Left colon (tissue), 2 donors: ENCODE measurements at regions not wholly inside any gene's neighbourhood (a gene's known extent, or its start where the extent isn't known, plus 50 kb on each side); places are given as distances from the start of the nearest gene placed in this dataset.

Experiments used
- ATAC-seq: fragments of 200-7000 bp; cut with Tn5 transposase; one replicate; pipeline ENCODE4 v1.9.1; 2020; ENCODE audit warnings: mild to moderate bottlenecking, moderate library complexity
- DNase-seq, 2 donors: peaks; one replicate each; pipeline ENCODE4 v3.0.0-alpha.2; 2020
- intact Hi-C, 2 donors: fragments of 100-400 bp; cut with DNase I in 1 of 2; cut with micrococcal nuclease in 1 of 2; formaldehyde crosslinking; loops; one replicate each; pipeline versions ENCODE4 v1.11.2 to v1.14.0; 2022; cut with DNase I, micrococcal nuclease
- donor health status: DM: no; HTN: no; CAD: no.
- donor health status: DM: yes; HTN: yes; CAD: no.

DNA sequence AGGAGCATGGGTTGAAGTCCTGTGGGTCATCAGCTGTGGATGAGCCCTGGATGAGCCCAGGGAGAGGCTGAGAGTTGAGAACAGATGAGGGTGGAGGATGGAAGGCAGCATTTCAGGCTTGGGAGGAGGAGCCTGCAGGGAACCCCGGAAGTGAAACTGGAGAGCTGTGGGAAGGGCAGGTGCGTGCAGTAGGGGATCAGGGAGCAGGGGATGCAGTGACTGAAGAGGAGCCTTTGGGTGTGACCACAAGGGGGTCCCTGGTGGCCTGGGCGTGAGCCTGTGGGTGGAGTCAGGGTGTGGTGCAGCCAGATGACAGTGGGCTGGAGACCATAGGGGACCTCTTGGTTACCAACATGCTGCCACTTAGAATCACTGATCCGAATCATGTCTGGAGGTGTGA lies 115.5 kb downstream of the PAPOLA start:
- ATAC-seq, result no peak
- intact Hi-C loops, result no loop called here
- DNase-seq, result no peak

DNA sequence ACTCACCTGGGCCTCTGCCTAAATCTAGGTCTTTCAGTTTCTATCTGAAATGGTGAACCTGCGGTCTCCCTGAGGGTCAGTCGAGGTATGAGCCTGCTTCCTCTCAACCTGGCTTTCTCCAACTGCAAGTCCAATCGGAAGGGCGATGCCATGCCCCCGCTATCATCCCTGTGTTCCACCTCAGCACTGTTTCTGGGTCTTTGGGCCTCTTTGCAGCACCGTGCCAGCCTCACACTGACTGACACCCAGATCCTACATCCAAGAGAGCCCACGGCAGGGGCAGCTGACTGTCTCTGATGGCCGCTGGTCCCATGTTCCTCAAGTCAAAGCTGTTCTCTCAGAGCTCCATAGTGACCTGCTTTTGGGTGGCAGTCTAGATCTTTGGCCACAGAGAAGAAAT lies 120.7 kb downstream of the PAPOLA start:
- ATAC-seq, result no peak
- DNase-seq, result no peak
- intact Hi-C loops, result no loop called here

DNA sequence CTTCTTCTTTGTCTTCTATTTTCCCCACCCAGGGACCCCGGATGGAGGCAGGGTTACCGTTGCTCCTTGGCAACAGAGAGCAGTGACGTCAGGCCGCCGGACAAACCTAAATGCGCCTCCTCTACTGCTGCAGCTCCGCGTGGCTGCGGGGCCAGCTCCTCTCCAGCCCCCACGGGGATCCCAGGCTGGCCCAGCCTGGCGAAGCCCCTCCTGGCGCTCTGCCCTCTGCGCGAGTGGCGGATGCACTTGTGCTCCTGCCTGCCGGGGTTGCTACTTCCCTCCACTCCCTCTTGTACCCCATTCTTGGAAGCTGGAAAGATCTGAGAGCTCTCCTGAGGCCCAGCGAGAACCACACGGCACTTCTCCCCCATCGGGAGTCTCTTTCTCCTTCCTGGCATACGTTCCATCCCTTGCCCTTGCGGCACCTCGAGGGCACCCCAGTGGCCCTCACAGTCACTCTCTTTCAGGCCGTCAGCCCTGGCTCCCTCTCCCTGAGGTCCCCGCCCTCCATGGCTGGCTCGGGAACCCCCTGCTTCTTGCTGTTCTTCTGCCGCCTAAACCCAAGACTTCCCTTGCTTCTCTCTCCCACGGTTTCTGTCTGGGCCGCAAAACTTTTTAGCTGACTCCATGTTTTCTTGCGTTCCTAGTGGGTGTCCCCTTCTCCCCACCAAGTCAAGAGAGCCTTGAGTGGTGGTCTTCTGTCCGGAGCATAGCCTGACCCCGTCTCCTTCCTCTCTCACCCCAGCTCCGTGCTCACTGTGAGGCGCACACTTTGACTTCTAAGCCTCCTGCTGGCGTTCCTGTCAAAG lies 121.7 kb downstream of the PAPOLA start:
- ATAC-seq (no peak), DNase-seq (no peak)
- intact Hi-C loops, result no loop called here

DNA sequence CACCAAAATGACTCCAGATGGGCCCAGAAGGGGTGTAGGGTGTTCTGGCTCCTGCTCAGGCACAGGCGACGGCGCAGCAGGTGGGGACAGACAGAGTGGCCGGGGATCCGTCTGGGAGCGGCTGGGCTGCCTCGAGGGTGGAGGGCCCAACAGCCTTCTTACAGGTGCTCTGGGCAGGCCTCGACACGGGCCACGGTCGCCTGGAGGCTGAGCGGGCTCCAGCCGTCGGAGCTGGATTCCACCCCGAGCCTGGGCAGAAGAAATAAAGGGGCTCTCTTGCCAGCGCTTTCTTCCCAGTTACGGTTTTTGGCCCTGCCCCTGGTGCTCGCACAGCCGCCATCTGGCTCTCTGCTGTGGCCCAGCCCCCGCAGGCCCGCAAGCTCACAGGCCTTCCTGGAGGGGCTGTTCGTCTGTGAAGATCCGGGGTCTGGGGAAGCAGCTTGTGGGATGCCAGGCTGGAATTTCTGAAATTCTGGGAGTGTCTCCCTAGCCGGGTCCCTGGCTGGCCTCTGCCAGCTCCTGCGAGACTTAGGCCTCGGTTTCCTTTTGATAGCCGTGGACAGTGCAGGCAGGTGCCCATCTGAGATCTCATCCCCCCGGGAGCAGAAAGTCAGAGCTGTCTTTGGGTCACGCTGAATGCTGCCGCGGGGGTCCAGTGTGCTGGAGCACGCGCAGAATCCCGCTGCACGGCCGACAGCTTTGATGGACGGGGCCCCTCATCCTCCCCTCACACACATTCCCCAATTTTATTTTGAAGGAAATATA lies 122.7 kb downstream of the PAPOLA start:
- DNase-seq, result no peak
- intact Hi-C loops, result no loop called here
- ATAC-seq, result no peak

DNA sequence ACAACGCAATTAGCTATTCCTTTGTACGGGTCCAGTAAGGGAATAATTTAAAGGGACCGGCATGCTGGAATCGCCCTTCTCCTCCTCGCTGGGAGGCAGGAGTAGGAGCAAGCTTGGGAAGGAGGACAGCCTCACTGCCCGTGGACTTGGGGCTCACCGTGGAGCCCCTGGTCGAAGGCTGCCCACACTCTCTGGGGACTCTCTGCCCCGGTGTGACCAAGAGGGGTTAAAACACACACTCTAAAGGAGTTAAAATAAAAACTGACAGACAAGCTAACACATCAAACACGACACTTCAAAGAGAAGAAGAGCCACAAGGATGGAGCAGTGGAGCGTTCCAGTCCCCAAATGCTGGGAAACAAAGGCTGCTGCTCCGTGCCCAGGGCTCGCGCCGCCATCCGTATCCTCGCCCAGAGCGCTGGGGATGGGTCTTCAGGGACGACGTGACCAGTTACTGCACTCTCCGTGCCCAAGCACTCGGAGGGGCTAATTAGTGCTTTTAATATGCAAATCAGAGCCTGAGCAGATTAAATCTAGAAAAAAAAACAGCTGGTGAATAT lies 123.3 kb downstream of the PAPOLA start:
- intact Hi-C loops, result no loop called here
- DNase-seq, result no peak
- no peak for ATAC-seq

DNA sequence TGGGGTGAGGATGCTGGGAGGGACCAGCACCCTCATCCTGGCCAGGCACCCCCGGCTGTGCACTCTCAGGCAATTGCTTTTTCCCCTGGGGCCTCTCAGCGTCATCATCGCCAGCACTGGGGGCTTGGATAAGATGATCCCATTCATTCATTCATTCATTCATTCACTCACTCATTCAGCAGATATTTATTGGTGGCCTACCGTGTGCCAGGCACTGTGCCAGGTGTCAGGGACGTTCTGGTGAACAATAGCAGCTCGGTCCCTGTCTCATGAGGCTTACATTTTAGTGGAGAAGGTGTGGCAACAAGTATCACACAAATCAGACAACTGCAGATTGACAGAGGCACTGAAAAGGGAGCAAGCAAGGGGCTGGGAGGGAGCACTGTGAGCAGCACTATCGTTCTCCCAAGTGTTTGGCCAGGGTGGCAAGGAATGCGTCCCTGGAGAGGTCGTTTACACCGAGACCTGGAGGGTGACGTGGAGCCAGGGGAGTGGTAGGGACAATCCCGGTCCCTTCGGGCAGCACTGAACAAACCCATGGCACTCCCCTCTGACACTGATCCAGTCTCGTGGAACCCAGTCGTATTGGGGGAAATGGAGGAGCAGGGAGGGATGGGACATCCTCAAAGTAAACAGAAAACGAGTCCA lies 124.1 kb downstream of the PAPOLA start:
- intact Hi-C loops, result no loop called here
- ATAC-seq (no peak), DNase-seq (no peak)

DNA sequence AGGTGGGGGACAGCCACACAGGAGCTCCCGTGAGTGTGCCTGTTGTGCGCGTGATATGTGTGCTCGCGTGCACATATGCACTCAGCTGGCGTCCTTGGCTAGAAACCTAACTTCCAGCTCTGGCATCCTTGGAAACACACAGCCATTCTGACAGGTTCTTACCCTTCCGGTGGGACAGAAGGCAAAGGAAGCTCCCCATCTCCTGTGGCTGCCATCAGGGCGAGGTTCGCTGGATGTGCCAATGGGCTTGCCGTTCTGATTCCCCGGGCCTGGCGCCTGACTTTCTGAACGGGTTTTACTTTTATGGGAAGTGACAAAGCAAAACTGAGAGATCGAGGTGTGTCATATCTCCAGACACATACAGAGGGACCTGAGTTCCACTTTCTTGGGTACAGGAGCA lies 124.7 kb downstream of the PAPOLA start:
- intact Hi-C loops, result no loop called here
- ATAC-seq, result no peak
- DNase-seq, result no peak

DNA sequence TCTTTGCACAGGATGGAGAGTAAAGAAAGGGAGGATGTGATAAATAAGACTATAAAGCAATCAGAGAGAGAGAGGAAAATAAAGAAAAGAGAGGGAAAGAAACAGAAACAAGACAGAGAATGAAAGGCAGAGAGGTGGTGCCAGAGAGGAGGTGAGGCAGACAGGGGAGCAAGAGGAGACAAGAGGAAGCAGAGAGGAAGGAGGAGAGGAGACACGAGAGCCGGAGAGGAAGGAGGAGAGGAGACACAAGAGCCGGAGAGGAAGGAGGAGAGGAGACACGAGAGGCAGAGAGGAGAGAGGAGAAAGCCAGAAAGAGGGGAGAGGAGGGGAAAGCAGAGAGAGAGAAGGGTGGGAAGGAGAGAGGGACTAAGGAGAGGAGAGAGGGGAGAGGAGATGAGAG lies 125.2 kb downstream of the PAPOLA start:
- intact Hi-C loops, result no loop called here
- ATAC-seq (no peak), DNase-seq (no peak)

DNA sequence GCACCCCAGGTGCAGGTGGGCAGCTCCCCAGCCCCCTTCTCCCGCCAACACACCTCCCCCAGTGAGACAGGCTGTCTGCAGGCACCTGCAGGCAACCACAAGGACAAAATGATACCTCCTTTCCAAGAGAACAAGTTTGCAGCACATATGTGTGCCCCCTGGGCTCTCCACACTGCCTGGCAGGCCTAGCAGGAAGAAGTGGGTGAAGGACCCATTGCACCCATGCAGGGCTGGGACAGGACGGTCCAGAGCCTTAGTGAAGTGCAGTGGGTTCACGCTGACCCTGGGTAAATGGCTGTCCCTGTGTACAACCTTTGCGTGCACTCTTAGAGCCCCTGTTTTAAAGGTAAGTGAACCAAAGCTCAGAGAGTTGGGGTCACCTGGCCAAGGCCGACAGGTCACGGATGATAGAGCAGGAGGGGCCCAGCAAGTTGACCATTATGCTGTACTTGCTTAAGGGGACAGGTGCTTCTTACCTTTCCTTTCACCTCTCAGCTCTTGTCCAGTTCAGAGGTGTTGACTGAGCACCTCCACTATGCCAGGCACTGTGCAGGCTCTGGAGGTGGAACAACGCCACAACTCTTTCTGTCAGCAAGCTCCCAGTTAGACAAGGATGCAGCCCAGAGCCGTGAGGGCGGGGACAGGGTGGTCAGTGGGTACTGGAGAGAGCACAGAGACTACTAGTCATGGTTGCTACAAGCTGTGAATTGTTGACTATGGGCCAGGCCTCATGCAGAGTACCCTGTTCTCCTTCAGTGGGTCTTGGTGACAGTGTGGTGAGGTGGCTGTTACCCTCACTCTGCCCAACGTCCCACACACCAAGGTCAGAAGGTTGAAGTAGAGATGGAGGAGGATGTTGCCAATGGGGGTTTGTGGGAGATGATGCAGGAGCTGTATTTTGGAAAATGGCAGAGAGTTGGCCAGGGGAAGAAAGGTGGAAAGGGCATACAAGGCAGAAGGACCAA lies 125.9 kb downstream of the PAPOLA start:
- ATAC-seq, result no peak
- intact Hi-C loops, result no loop called here
- DNase-seq, result no peak

DNA sequence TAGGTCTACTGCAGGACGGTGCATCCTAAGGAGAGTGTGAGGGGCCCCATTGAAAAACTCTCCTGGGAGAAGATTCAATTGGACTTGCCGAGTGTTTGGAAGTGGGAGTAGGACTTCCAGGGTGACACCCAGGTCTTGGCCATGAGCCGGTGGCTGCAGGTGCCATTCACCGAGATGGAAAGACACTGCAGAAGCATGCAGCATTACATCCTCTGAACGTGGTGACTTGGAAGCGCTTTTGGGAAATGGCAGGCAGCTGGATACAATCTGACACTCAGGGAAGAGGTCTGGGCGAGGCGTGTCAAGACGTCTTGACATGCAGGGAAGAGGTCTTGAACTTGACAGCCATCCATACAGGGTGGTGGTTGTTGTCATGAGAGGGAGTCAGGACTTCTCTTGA lies 126.9 kb downstream of the PAPOLA start:
- intact Hi-C loops, result no loop called here
- no peak for ATAC-seq
- DNase-seq, result no peak

DNA sequence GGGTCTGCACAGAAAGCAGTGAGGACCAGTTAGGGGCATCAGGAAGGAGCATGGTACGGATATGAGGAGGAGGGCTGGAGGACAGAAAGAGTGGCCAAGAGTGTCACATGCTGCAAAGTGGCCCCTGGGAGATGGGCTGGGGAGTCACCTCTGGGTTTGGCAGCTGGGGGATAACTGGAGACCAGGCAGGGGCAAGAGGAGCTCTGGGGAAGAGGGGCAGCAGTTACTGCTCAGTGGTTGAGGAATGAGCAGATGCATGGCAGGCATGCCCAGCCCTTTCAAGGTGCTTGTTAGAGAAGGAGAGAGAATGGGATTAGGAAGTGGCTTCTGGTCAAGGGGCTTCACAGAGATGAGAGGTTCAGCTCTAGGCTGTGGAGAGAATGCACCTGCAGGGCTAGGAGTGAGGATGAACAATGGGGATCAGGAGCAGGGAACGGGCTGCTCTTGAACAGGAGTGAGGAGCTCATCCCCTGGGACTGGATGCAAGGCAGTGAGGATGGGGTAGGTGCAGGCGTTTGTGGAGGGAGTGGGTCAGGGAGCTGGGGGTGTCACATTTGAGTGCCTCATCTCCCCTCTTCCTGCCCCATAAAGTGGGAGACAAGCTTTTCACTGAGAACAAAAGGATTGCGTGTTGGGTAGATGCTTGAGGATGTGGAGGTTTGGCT lies 127.5 kb downstream of the PAPOLA start:
- ATAC-seq (no peak), DNase-seq (no peak)
- intact Hi-C loops, result no loop called here

DNA sequence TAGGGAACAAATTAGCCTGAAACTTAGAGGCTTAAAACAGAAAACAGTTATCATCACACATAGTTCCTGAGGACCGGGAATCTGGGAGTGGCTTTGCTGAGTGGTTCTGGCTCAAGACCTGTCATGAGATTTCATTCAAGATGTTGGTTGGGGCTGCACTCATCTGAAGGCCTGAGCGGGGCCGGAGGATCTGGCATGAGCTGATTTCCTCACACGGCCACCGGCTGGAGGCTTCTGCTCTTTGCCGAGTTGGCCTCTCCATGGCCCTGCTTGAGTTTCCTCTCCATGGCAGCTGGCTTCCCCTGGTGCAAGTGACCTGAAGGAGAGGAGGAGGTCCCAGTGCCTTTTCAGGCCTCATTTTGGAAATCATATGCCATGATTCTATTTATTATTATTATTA lies 128.1 kb downstream of the PAPOLA start:
- no peak for DNase-seq
- ATAC-seq, result no peak
- intact Hi-C loops, result no loop called here

DNA sequence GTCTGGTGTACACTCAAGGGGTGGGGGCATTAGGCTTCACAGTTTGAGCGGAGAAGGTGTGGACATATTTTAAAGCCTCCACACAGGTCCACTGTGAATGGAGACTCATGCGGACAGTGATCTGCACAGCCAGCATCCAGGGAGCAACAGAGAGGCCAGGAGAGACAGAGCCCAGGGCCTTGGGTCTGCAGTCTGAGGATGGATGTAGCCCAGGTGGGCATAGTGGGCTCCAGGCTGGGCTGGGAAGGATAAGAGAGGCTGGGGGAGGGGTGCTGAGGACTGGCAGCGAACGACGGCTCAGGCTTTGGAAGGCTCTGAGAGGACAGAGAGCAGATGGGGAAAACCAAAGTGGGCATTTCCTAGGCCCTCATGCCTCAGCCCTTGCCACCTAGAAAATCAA lies 128.8 kb downstream of the PAPOLA start:
- no peak for DNase-seq
- ATAC-seq, result no peak
- intact Hi-C loops, result no loop called here

DNA sequence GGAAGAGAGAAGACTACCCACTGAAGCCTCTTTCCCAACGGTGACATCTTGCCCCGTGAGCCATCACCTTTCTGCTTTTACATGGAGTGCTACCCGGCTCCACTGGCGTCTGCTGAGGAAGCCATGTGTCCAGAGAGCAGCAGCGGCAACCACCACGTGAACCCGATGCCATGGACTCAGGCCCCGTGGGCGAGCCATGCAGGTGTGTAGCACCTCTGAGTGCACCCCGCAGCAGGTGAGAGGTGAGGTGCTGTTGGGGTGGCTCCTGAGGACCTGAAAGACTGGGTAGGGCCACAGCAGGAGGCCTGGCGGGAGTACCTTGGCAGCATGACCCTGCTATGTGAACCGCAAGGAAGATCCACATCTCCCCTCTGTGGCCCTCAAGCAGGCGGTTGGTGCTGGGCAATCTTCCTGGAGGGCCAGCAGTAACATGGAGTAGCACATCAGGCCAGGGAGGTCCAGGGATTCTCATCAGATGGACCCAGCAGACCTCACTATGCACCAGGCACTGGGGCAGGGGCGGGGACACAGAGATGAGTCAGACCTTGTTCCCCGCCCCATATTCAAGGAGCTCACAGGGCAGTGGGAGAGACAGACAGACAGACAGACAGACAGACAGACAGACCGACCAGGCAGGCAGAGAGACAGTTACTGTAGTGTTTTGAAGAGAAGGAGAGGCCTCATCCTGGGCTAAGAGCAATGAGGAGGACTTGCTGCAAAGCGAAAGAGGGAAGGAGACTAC lies 129.6 kb downstream of the PAPOLA start:
- intact Hi-C loops, result no loop called here

DNA sequence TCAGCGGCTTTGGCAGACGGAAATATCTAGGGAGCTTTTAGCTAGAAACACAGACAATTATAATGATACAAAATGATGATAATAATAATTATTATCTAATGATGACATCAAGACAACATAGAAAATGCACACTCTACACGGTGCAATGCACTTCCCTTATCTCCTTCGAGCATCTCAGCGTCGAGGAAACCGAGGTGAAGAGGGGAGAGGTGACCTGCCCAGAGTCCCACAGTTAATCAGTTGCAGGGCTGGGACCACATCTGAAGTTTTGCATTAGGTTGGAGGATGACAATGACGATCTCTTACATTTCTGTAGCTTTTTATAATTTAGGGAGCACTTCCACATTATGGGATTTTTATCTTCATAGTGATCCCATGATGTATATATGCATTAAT lies 130.2 kb downstream of the PAPOLA start:
- ATAC-seq (no peak), DNase-seq (no peak)
- intact Hi-C loops, result no loop called here

More for the DNA sequence above, 129.6 kb downstream of the PAPOLA start:
- ATAC-seq (no peak), DNase-seq (no peak)

DNA sequence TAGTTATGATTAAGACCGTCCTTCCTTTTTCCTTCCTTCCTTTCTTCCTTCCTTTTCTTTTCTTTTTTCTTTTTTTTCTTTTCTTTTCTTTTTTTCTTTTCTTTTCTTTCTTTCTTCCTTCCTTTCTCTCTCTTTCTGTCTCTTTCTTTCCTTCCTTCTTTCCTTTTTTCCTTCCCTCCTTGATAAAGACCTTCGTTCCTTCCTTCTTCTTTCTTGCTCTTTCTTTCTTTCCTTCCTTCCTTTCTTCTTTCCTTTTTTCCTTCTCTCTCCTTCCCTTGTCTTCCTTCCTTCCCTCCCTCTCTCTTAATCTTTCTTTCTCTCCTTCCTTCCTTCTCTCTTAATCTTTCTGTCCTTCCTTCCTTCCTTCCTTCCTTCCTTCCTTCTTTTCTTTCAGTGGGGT lies 130.9 kb downstream of the PAPOLA start:
- DNase-seq (no peak), ATAC-seq (no peak)
- intact Hi-C loops, result no loop called here

DNA sequence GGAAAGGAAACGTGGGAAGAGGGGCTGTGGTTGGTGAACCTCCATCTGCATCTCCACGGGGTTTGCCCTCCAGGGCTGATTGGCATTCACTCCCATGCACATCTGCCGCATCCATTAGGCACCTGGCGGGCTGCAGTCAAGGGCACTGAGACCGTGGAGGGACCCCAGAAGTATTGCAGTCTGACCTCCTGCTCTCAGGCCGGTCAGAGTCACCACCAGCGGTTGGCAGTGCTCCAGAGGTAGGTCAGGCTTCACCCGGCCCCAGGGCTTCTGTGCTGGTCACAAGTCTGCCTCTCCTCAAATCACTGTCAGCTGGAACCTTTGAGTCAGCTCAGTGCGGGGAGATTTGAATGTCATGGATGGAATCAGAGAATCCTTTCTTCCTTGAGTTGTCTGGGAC lies 132.3 kb downstream of the PAPOLA start:
- no peak for DNase-seq
- intact Hi-C loops, result no loop called here
- no peak for ATAC-seq

DNA sequence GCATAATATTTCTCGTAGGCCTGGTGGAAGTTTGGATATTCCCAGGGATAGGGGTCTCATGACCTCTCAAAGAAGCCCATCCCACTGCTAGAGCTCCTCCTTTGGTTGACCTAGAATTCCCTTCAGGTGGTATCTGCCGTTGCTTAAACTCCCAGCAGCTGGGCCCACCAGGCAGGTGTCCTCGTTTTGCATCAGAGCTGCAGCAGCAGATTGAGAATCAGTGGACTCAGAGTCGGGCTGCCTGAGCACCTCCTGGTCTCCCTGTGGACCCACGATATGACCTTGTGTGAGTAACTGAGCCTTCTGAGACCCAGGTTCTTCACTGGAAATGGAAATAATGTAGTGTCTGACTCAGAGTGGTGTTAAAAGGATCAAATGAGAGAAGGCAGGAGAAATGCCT lies 132.7 kb downstream of the PAPOLA start:
- ATAC-seq (no peak), DNase-seq (no peak)

More for the DNA sequence above, 132.7 kb downstream of the PAPOLA start:
- intact Hi-C loops, result no loop called here
